HG03135 (cell line): ENCODE measurements at regions not wholly inside any gene's neighbourhood (a gene's known extent, or its start where the extent isn't known, plus 50 kb on each side); places are given as distances from the start of the nearest gene placed in this dataset.
"Not testable (repeated sequence)": the region's sequence is repeated elsewhere in the genome, so short reads cannot be mapped to it uniquely, and the experiment has no call there.

ENCODE experiments used
- ATAC-seq: cut with Tn5 transposase; IDR thresholded peaks from one replicate; pipeline ENCODE4 v1.9.1; 2021; ENCODE audit warnings: mild to moderate bottlenecking, moderate library complexity; ENCODE audit not compliant: unreplicated experiment

GRCh38 chr5:6321078-6321477 lies 57.3 kb downstream of the MED10 start:
- no peak for ATAC-seq

- ATAC-seq, result no peak
Measured at GRCh38 chr5:6319116-6319515, 59.2 kb downstream of the MED10 start.

DNA sequence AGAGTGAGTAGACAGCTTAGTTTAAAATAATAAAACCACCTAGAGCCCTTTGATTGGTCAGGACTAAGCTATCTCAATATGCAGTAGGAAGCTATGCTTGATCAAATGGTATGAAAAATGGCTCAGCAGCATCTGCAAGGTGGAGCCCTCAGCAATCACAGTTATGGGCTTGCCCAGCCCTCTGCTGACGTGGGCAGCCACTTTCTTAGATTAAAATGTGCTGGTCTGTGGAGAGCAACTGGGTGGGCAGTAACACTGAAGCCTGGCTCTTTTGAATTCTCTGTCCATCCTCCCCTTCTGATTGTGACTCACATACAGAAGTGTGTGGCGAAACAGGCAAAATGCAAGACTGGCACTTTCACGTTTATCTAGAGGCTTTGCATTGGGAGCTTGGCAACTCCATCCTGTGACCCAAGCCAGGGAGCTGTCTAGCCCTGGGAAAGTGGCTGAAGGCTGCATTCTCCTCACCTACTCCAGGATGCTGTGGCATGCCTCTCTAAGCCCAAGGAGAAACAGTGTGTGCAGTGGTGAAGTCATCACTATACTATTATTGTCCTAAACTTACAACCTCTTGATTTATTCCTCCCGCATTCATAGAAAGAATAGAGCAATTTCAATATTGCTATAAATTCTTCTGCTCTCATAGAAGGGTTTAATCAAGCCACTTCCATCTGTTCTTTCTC lies 61.1 kb downstream of the MED10 start:
- no peak for ATAC-seq

GRCh38 chr5:6315580-6315979 lies 62.8 kb downstream of the MED10 start:
- no peak for ATAC-seq

DNA sequence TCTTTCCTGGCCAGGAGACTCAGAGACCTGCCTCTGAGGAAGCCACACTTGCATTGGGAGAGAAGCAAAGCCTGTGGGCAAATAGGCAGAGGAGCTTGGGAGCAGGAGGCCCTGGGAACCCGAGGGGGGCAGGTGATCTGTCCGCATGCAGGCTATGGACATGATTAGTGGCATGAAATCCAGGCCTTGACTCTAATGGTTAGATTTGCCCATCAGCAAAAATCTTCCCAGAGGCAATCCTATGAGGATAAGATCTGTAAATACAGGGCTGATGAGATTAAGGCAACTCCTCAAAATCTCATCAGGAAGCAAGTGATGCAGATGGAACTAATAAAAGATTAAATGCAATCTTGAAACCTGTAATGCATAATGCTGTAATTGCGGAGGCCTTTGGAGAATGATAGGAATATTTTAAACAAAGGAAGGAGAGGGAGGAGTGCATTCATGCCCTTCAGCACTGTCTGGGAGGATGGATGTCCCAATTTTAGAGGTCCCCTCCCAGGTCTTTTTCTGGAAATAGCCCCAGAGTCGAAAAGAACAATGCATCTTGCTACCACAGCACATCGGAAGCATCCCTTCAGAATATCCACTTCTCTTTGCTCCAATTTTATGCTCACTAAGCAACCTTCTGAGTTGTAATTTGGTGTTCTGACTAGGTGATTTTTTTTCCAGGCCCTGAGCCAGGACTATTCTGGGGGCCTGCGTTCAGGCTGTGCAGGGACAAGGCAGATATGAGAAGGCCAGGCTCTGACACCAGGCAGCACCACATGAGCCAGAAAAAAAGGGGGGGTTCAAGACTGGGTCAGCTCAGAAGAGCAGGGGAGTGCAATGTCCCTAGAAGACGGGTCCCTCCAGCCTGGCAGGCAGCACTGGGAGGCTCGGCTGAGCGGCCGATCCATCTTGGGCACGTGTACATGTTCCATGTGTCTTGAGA lies 66.5 kb downstream of the MED10 start:
- no peak for ATAC-seq

GRCh38 chr5:6309949-6310348 lies 68.4 kb downstream of the MED10 start:
- no peak for ATAC-seq

DNA sequence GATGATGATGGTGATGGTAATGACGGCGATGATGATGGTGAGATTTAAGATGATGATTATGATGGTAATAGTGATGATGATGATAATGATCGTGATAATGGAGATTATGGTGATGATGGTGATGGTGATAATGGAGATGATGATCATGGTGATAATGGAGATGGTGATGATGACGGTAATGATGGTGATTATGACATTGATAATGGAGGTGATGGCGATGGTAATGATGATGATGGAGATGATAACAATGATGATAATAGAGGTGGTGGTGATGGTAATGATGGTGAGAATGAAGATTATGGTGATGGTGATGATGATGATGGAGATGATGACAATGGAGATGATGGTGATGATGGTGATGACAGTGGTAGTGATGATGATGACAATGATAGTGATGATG lies 69.7 kb downstream of the MED10 start:
- no peak for ATAC-seq

DNA sequence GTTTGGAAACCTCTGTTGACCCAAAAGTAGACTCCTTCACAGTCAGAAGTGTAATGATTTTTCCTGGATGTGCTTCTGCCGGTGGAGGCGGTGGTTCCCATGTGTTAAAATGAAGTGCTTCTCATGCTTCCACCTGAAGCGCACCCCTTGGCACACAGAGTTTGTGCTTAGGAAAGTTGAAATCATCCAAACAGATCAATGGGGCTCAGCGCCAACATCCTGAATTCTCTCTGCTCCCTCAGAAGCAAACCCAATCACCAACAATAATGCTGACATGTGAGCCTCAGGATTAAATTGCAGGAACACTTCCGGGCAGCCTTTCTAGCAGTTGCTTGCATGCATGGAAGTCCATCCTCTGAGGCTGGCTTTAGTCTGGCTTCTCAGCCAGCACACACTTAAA lies 71.0 kb downstream of the MED10 start:
- ATAC-seq, result no peak

DNA sequence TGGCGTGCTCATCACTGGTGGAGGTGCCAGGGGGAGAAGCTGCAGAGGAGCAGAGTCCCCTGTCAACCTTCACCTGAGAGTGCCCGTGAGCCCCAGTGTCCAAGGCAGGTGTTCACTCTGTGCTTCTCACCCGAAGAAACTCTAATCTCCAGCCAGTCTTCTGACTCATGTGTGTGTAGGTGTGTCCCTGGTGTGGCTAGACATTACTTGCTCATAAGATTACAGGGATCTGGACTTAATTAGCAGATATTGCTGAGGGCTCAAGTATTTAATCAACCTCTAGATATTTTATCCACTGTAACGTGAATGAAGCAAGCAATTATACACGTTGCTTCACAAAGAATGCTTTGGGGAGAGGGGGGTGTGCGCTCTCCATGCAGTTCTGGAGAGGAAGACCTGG lies 72.5 kb downstream of the MED10 start:
- no peak for ATAC-seq

DNA sequence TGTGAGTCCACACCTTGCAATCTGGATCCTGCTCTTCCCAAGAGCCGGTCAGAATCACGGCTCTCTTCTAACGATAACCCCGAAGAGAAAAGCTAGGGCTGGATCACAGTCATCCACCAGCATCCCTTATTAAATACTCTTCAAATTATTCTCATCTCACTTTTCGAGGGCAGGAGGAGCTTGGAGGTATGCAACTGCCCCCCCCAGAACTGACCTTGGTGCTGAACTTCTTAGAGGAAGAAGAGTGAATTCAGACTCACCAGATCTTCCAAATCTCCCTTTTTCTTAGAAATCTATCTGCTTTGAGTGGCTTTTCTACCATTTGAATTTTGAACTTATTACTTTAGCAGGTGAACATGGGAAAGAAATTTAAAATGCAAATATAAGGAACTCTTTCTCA lies 75.7 kb downstream of the MED10 start:
- ATAC-seq, result no peak

DNA sequence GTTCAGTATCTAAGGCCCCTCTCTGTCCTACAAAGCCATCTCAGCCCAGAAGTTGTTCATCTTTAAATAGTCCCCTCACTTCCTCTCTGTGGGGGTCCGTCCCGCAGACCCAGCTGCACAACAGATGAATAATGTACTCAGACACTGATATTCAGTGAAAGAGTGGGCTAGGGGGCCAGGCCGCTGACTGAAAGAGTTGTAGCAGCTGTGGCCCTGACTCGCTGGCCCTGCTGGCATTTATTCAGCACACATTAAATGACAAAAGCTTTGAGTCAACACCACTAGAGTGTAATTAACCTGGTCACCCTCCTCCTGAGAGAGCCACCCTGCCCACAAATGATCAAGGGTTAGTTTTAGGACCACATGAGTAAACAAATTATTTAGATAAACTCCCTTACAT lies 76.3 kb downstream of the MED10 start:
- no peak for ATAC-seq

- no peak for ATAC-seq
Measured at GRCh38 chr5:6296524-6296923, 81.8 kb downstream of the MED10 start.

- no peak for ATAC-seq
Measured at GRCh38 chr5:6291961-6292360, 86.4 kb downstream of the MED10 start.

GRCh38 chr5:6289239-6289638 lies 89.1 kb downstream of the MED10 start:
- no peak for ATAC-seq

- ATAC-seq, result no peak
Measured at GRCh38 chr5:6287176-6287575, 91.2 kb downstream of the MED10 start.

- no peak for ATAC-seq
Measured at GRCh38 chr5:6286404-6286803, 91.9 kb downstream of the MED10 start.

DNA sequence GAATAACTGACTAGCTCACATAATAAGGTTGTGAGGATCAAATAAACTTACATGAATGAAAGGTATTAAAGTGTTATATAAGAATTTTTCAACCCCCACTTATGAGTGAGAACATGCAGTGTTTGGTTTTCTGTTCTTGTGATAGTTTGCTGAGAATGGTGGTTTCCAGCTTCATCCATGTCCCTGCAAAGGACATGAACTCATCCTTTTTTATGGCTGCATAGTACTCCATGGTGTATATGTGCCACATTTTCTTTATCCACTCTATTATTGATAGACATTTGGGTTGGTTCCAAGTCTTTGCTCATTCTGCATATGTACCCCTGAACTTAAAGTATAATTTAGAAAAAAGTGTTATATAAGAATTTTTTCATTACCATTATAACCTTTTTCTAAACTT lies 93.9 kb downstream of the MED10 start:
- ATAC-seq, result not testable (repeated sequence)

DNA sequence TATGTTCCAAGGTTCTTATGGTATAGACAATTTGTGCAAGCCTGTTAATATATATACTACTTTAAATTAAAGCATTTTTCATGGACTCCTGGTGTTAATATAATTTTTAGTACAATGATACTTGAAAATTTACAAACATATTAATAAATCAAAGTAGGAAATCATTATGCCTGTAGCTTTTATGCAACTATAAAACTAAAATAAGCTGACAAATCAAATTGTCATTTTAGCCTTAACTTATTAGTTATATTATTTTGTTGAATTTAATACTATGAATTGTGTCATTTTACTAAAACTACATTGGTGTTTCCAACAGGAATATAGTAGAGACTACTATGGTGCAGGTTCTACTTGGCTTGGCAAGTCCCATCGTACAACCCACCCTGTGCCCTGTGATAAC lies 96.0 kb downstream of the MED10 start:
- ATAC-seq, result no peak

DNA sequence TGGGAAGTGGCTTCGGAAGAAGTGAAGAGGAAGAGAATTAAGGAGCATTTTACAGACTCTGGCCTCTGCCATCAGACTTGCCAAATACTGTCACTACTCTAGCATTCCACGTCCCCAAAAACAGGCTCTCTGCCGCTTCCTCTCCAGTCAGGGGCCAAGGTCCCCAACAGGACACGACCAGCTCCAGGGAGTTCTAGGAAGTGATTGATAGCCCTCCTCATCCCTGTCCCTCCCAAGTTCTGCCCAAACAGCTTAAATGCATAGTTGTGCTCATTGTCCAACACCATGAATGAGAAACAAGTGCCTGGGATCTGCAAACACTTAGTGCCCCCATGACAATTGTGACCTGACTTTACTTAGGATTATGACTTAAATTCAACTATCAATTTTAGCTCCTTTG lies 96.5 kb downstream of the MED10 start:
- ATAC-seq, result no peak

DNA sequence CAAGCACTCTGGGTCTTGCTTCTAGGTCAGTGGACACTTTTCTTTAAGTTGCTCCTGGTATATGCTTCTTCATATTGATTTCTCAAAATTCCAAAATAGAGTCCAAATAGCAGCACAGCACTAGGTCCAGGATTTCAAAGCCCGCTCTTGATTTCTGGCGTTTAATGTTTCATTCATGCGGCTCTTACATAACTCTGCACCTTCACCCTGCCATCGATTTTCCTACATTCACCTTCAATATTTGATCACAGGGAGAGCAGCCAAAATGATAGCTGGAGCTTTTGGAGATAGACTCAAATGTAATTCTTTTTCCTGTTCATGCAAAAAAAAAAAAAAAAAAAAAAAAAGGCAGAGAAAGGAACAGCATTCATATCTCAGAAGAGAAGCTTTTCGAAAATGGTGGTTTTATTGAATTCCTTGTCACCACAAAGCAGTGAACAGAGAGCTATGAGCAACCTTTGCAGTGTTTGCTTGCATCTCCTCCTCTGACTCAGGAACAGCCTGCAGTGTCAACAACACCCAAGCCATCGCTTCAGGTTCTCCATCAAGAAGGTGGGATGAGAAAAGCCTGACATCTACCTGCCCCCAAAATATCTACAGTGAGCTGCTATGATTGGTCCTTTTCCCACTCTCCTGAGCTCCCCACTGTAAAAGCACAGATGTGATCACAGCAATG lies 97.8 kb downstream of the MED10 start:
- ATAC-seq, result no peak

GRCh38 chr5:6279607-6280006 lies 98.7 kb downstream of the MED10 start:
- no peak for ATAC-seq
